Ishikawa (cell line): ENCODE measurements at regions not wholly inside any gene's neighbourhood (a gene's known extent, or its start where the extent isn't known, plus 50 kb on each side); places are given as distances from the start of the nearest gene placed in this dataset.
A peak's percentile ranks its signal among the peaks of the same experiment; 100 is the strongest.

Experiments used
- CEBPB ChIP-seq: IDR thresholded peaks from 2 replicates; pipeline ENCODE4 v1.6.1; 2012
- CREB1 ChIP-seq: IDR thresholded peaks from 2 replicates; pipeline ENCODE4 v1.6.1; 2012; ENCODE audit warnings: low read depth
- EGR1 ChIP-seq: IDR thresholded peaks from 2 replicates; pipeline ENCODE4 v1.6.1; 2012
- EP300 ChIP-seq: IDR thresholded peaks from 2 replicates; pipeline ENCODE4 v1.6.1; 2012; ENCODE audit warnings: borderline replicate concordance
- FOXM1 ChIP-seq: IDR thresholded peaks from 2 replicates; pipeline ENCODE4 v1.6.1; 2012; ENCODE audit warnings: low read depth, borderline replicate concordance
- MAX ChIP-seq: IDR thresholded peaks from 2 replicates; pipeline ENCODE4 v1.6.1; 2012
- NFIC ChIP-seq: IDR thresholded peaks from 2 replicates; pipeline ENCODE4 v1.6.1; 2012
- RAD21 ChIP-seq: IDR thresholded peaks from 2 replicates; pipeline ENCODE4 v1.6.1; 2012; ENCODE audit warnings: low read depth
- REST ChIP-seq: IDR thresholded peaks from 2 replicates; pipeline ENCODE4 v1.6.1; 2012; ENCODE audit warnings: low read depth, mild to moderate bottlenecking
- TAF1 ChIP-seq: IDR thresholded peaks from 2 replicates; pipeline ENCODE4 v1.6.1; 2012; ENCODE audit warnings: low read depth, mild to moderate bottlenecking
- TCF12 ChIP-seq: IDR thresholded peaks from 2 replicates; pipeline ENCODE4 v1.6.1; 2012; ENCODE audit warnings: low read depth
- TEAD4 ChIP-seq: IDR thresholded peaks from 2 replicates; pipeline ENCODE4 v1.6.1; 2012
- USF1 ChIP-seq: IDR thresholded peaks from 2 replicates; pipeline ENCODE4 v1.6.1; 2012
- YY1 ChIP-seq: IDR thresholded peaks from 2 replicates; pipeline ENCODE4 v1.6.1; 2012; ENCODE audit warnings: low read depth
- ZBTB7A ChIP-seq: IDR thresholded peaks from 2 replicates; pipeline ENCODE4 v1.6.1; 2012; ENCODE audit warnings: low read depth

- TF ChIP-seq TCF12: no peak
- no peak for TF ChIP-seq CREB1
- no peak for TF ChIP-seq REST
- no peak for TF ChIP-seq ZBTB7A
- TF ChIP-seq USF1: no peak
- no peak for TF ChIP-seq NFIC
- TF ChIP-seq TEAD4: no peak
- no peak for TF ChIP-seq EP300
- TF ChIP-seq MAX: no peak
- no peak for TF ChIP-seq EGR1
These were observed 176.1 kb downstream of the IPO8 start for GRCh38 chr12:30519535-30519934.

- no peak for TF ChIP-seq MAX
- TF ChIP-seq CREB1: no peak
- no peak for TF ChIP-seq ZBTB7A
- no peak for TF ChIP-seq TAF1
- TF ChIP-seq TEAD4: no peak
These were observed 178.3 kb downstream of the IPO8 start for GRCh38 chr12:30517320-30517719.

GRCh38 chr12:30515351-30515750 is 180.3 kb downstream of the IPO8 start:
- TF ChIP-seq YY1 (no peak), EGR1 (no peak), RAD21 (peak; percentile 54), FOXM1 (no peak), TEAD4 (no peak), REST (no peak), TAF1 (no peak), EP300 (no peak)

GRCh38 chr12:30514666-30515065 is 181.0 kb downstream of the IPO8 start:
- no peak for TF ChIP-seq CEBPB
- TF ChIP-seq CREB1: no peak
- TF ChIP-seq NFIC: no peak
- TF ChIP-seq TAF1: no peak
- no peak for TF ChIP-seq REST
- no peak for TF ChIP-seq USF1
- TF ChIP-seq EGR1: no peak
- no peak for TF ChIP-seq FOXM1
- no peak for TF ChIP-seq MAX

GRCh38 chr12:30508205-30508967 is 187.3 kb downstream of the IPO8 start:
- TF ChIP-seq YY1: no peak
- TF ChIP-seq EGR1: no peak
- TF ChIP-seq CREB1: no peak
- TF ChIP-seq TCF12: no peak
- TF ChIP-seq FOXM1: no peak
